ENCODE measurements at regions not wholly inside any gene's neighbourhood (a gene's known extent, or its start where the extent isn't known, plus 50 kb on each side); places are given as distances from the start of the nearest gene placed in this dataset.

GRCh38 chr4:58435871-58436270 lies 1325.7 kb upstream of the IGFBP7 start:
- no peaks in the 10 kb centered on the region for H3K9me2 ChIP-seq
- H3K36me3 ChIP-seq (replicated peaks in 1 of 2; ENCODE audit: control insufficient read depth in 1 of 2, insufficient read depth in 2 of 2, low read length in 1 of 2), result no peaks in the 10 kb centered on the region
- H3K27ac ChIP-seq (ENCODE audit: low read depth in 2 of 2, low read length in 1 of 2), result no peak overlapping the region
- no peaks in the 10 kb centered on the region for H3K79me2 ChIP-seq (ENCODE audit: insufficient read depth)
- H3K4me3 ChIP-seq (ENCODE audit: low read depth in 2 of 2, low read length in 1 of 2), result no peak overlapping the region
- H3K4me1 ChIP-seq (ENCODE audit: control insufficient read depth in 1 of 2, insufficient read depth in 2 of 2, low read depth in 1 of 2, low read length in 1 of 2), result no peaks in the 10 kb centered on the region
- TF ChIP-seq JUND (IDR thresholded peaks at IDR 0.05) (no peak), RAD21 (IDR thresholded peaks at IDR 0.05; ENCODE audit: low read length) (no peak), GABPA (IDR thresholded peaks at IDR 0.05; ENCODE audit: low read depth) (no peak), FOXM1 (IDR thresholded peaks at IDR 0.05; ENCODE audit: low read depth) (no peak), EP300 (IDR thresholded peaks at IDR 0.05; ENCODE audit: borderline replicate concordance in 1 of 2, low read depth in 1 of 2, low read length in 1 of 2) (no peak), POLR2AphosphoS5 (IDR thresholded peaks at IDR 0.05; ENCODE audit: low read depth, low read length) (no peak), MEF2A (IDR thresholded peaks at IDR 0.05; ENCODE audit: borderline replicate concordance, low read depth) (no peak), ELF1 (IDR thresholded peaks at IDR 0.05) (no peak), SMC3 (IDR thresholded peaks at IDR 0.05; ENCODE audit: low read depth, low read length) (no peak), EZH2phosphoT487 (IDR thresholded peaks at IDR 0.05; ENCODE audit: borderline replicate concordance, low read depth) (no peak), USF2 (IDR thresholded peaks at IDR 0.05; ENCODE audit: borderline replicate concordance, low read depth, low read length) (no peak), RCOR1 (IDR thresholded peaks at IDR 0.05; ENCODE audit: low read length) (no peak), TCF12 (IDR thresholded peaks at IDR 0.05) (no peak), IRF3 (IDR thresholded peaks at IDR 0.05; ENCODE audit: low read depth, low read length) (no peak), FOSL2 (IDR thresholded peaks at IDR 0.05; ENCODE audit: borderline replicate concordance, low read depth) (no peak), PBX3 (IDR thresholded peaks at IDR 0.05) (no peak)
- TF ChIP-seq, protein P1, sequence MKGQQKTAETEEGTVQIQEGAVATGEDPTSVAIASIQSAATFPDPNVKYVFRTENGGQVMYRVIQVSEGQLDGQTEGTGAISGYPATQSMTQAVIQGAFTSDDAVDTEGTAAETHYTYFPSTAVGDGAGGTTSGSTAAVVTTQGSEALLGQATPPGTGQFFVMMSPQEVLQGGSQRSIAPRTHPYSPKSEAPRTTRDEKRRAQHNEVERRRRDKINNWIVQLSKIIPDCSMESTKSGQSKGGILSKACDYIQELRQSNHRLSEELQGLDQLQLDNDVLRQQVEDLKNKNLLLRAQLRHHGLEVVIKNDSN (IDR thresholded peaks at IDR 0.05; ENCODE audit: borderline replicate concordance, low read depth), result no peak
- H3K9ac ChIP-seq, result no peak overlapping the region
- H4K20me1 ChIP-seq (ENCODE audit: insufficient read depth), result no peaks in the 10 kb centered on the region
- 91% methylated on average over 11 of the region's 11 CpGs for WGBS (ENCODE audit: low lambda C conversion rate)
- H3K9me3 ChIP-seq, result peaks cover 4% of the 10 kb centered on the region; the same call in 1 of the 2 replicates
- no peak overlapping the region for H2AFZ ChIP-seq (ENCODE audit: low read depth)
- no peaks in the 10 kb centered on the region for H3K27me3 ChIP-seq (ENCODE audit: insufficient read depth)
- DNase-seq, result no peak
- H3F3A ChIP-seq (replicated peaks; ENCODE audit: insufficient read depth), result no peaks in the 10 kb centered on the region
- no peak overlapping the region for H3K4me2 ChIP-seq
- CTCF ChIA-PET, result no interaction called here
- POLR2A ChIA-PET, result no interaction called here

Data from SK-N-SH (cell line).